ENCODE measurements at regions not wholly inside any gene's neighbourhood (a gene's known extent, or its start where the extent isn't known, plus 50 kb on each side); places are given as distances from the start of the nearest gene placed in this dataset.

DNA sequence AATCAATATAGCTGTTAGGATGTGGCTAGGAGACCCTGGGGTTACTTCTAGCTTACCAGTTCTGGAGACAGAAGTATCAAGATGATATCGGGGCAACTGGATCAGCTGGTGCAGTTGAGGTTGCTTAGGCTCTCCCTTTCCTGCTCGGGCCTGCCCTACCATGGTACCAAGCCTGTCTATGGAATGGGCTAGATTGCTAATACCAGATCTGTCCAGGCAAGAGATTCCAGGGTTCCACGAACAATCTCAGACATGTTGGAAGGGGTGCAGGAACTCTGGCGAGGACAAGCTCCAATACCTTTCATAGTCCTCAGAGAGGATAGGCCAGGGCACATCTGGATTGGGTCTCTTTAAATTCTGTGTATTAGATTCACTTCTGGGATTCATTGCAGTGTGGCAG is 53.8 kb downstream of the ADM start:
- no peak overlapping the region for H3K4me3 ChIP-seq (ENCODE audit: extremely low read depth in 1 of 4, insufficient read depth in 2 of 4, low read depth in 3 of 4, low read length in 4 of 4)
- no peak overlapping the region for H3K4me2 ChIP-seq (ENCODE audit: insufficient read depth in 1 of 2, low read depth in 2 of 2, low read length in 2 of 2)
- peaks cover 0 to 6% of the 10 kb centered on the region in 2 experiments; a peak in 1 of 4 replicates for H3K9me3 ChIP-seq (ENCODE audit: insufficient read depth in 2 of 2, low read depth in 1 of 2, low read length in 1 of 2)
- no peak overlapping the region for H3K14ac ChIP-seq (ENCODE audit: insufficient read length)
- H3K23me2 ChIP-seq (ENCODE audit: low read depth, low read length), result no peaks in the 10 kb centered on the region; the same call in 1 of the 2 replicates
- peak overlapping the region; percentile 88 for H2AK5ac ChIP-seq (ENCODE audit: low read depth, low read length)
- FAIRE-seq (no peak), DNase-seq (ENCODE audit: low read depth in 1 of 2, low spot score in 2 of 2) (no peak)
- no peak overlapping the region for H4K5ac ChIP-seq (ENCODE audit: insufficient read length, low read depth, low read length)
- no peak overlapping the region for H4K8ac ChIP-seq (ENCODE audit: extremely low read depth, insufficient read depth, low read length)
- no peak overlapping the region for H3K9ac ChIP-seq (replicated peaks in 1 of 4; ENCODE audit: extremely low read depth in 1 of 4, low read depth in 3 of 4, low read length in 3 of 4)
- CTCF ChIA-PET (ENCODE audit: partially characterized antibody), result interaction anchor here (0.8 to 2.3 kb wide), 4 partner anchors 8 to 51 kb away, joined by 3 to 14 read pairs (median 4); no protein-coding TSS in a partner anchor
- H3K79me2 ChIP-seq (ENCODE audit: control insufficient read depth in 1 of 2, insufficient read depth in 2 of 2, low read length in 2 of 2), result no peaks in the 10 kb centered on the region
- H3K23ac ChIP-seq (ENCODE audit: insufficient read length), result no peak overlapping the region
- H3K36me3 ChIP-seq (ENCODE audit: control insufficient read depth in 2 of 4, insufficient read depth in 4 of 4, low read length in 3 of 4), result no peaks in the 10 kb centered on the region; a peak in 1 of 8 replicates
- POLR2A ChIA-PET (ENCODE audit: partially characterized antibody), result interaction anchor here (3.0 kb wide), 1 partner anchor 51 kb away, joined by 10 read pairs; no protein-coding TSS in a partner anchor
- H2BK15ac ChIP-seq (ENCODE audit: low read length), result 0 out of 2 replicates have a peak overlapping the region, but pooled peaks have one; percentile 2
- no peak overlapping the region for H3K56ac ChIP-seq (replicated peaks; ENCODE audit: insufficient read length, low read depth, low read length)
- peak overlapping the region; percentile 16; the same call in 1 of the 2 replicates for H3K18ac ChIP-seq (ENCODE audit: extremely low read depth, low read length)
- H2BK20ac ChIP-seq (ENCODE audit: low read length), result peak overlapping the region; percentile 91; the same call in 1 of the 2 replicates
- peak overlapping the region; percentile 52; the same call in 1 of the 2 replicates for H2BK12ac ChIP-seq (ENCODE audit: low read depth, low read length)
- H3K27me3 ChIP-seq (replicated peaks in 1 of 4; ENCODE audit: control insufficient read depth in 3 of 4, extremely low read depth in 1 of 4, insufficient read depth in 3 of 4, low read length in 3 of 4), result no peaks in the 10 kb centered on the region; a peak in 1 of 7 replicates
- WGBS, 2 experiments (ENCODE audit: extremely low coverage in 1 of 2, insufficient coverage in 1 of 2, insufficient read length in 1 of 2, insufficient replicate concordance in 2 of 2, low coverage in 1 of 2, low lambda C conversion rate in 2 of 2, missing lambda C conversion rate in 1 of 2), result 90% methylated on average over 4 of the region's 4 CpGs; no CpG with 5 or more reads in 1 of the 2 experiments
- H2AFZ ChIP-seq (ENCODE audit: low read length), result no peak overlapping the region
- H3K27ac ChIP-seq (ENCODE audit: low read depth, low read length), result no peak overlapping the region
- H2BK5ac ChIP-seq (ENCODE audit: low read depth, low read length), result no peak overlapping the region; the same call in 1 of the 2 replicates
- H2BK120ac ChIP-seq (replicated peaks; ENCODE audit: low read depth, low read length), result no peak overlapping the region
- no peak overlapping the region for H4K91ac ChIP-seq (replicated peaks; ENCODE audit: insufficient read length, low read length)
- TF ChIP-seq RBBP5 (IDR thresholded peaks at IDR 0.05; ENCODE audit: borderline replicate concordance, low read depth, low read length) (no peak), CEBPB (IDR thresholded peaks at IDR 0.05; ENCODE audit: low read depth, low read length) (no peak), NANOG (IDR thresholded peaks at IDR 0.05; ENCODE audit: insufficient read depth, low read depth, low read length, poor library complexity, severe bottlenecking) (no peak), JUN (IDR thresholded peaks at IDR 0.05; ENCODE audit: low read depth, low read length) (no peak), SP4 (IDR thresholded peaks at IDR 0.05; ENCODE audit: low read length) (no peak)
- TF ChIP-seq, protein P1, sequence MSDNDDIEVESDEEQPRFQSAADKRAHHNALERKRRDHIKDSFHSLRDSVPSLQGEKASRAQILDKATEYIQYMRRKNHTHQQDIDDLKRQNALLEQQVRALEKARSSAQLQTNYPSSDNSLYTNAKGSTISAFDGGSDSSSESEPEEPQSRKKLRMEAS (IDR thresholded peaks at IDR 0.05), result no peak
- no peaks in the 10 kb centered on the region for H3K79me1 ChIP-seq (ENCODE audit: low read depth, low read length)
- no peak overlapping the region for H3K4ac ChIP-seq (replicated peaks; ENCODE audit: insufficient read length, low read depth, low read length)
- H4K20me1 ChIP-seq (replicated peaks in 1 of 2; ENCODE audit: control insufficient read depth in 1 of 2, insufficient read depth in 2 of 2, low read length in 2 of 2), result no peaks in the 10 kb centered on the region
- H3K4me1 ChIP-seq (replicated peaks in 1 of 4; ENCODE audit: control insufficient read depth in 3 of 4, insufficient read depth in 4 of 4, low read length in 3 of 4), result peaks cover 0 to 8% (median 0%) of the 10 kb centered on the region in 4 experiments; a peak in 3 of 7 replicates
